Activated CD4-positive, CD25-positive, alpha-beta regulatory T cell treated with anti-CD3 and anti-CD28 coated beads, Interleukin-2, amount 50 U/mL, for 16 hours (primary cell): ENCODE measurements at regions not wholly inside any gene's neighbourhood (a gene's known extent, or its start where the extent isn't known, plus 50 kb on each side); places are given as distances from the start of the nearest gene placed in this dataset.

Experiments used
- DNase-seq: peaks from one replicate; pipeline ENCODE4 v3.0.0-alpha.2; 2020; ENCODE audit warnings: low read depth, low spot score

DNA sequence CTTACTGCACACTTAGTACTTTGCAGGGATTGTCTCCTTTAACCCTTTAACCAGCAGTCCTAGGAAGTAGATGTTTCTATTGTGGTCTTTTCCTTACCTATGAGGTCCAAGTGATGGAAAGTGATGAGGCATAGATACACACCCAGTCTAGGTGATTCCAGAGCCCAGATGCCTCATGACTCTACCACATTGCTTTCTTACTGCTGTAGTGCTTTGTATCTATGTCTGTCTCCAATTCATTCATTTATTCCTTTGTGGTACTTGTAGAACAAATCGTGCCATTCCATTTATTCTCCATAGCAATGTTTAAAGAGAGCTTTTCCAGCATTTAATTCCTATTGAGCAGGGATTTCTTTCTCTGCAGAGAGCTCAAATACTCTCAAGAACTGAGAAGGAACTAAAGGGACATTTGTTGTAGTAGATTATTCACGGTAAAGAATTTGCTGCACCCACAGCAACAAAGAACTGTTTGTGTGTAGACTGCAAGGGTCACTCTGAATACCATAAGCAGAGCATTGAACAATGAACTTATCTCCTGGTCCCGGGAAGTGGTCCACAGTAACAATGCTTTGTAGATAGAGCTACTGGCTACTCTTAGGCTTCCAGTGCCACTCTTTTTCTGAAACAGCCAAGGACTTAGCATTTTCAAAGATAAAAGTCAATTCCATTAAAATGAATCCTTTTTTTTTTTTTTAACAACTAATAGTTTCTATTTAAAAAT lies 337.0 kb downstream of the PTEN start:
- no peak for DNase-seq

DNA sequence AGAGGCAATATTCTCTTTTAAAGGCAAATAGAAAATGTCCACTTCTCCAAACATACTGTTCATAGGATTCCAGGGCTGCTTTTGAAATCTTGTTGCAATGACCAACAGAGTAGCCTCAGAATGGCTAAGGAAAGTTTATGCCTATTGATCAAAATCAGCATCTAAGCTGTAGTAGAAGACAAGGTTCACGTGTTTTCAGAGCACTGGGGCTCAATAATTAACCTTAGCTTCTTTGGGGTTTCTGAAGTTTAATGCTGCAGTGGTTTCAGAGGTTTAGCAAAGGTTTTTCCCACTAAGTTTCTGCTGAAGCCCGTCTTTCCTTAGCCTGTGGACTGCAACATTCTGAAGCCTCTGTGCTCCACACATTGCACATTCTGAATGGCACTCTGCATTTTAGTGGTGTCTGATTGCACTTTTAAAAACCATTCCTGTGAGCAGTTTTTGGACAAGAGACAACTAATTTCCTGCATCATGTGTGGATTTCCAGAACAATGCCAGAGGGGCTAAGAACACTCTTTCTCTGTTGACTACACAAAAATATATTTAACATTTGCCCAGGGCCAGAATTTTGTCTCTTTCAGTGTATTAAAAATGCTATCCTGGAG lies 342.5 kb downstream of the PTEN start:
- no peak for DNase-seq

DNA sequence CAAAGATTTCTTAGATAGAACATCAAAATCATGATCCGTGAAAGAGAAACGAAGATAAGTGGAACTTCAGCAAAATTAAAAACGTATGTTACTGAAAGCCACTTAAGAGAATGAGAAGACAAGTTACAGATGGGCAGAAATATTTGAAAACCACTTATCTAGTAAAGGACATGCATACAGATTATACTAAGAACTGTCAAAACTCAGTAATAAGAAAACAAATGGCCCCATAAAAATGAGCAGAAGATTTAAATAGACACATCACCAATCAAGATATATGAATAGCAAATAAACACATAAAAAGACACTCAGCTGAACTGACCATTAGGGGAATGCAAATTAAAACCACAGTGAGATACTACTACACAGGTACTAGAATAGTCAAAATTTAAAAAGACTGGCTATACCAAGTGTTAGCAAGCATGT lies 343.7 kb downstream of the PTEN start:
- DNase-seq, result no peak

DNA sequence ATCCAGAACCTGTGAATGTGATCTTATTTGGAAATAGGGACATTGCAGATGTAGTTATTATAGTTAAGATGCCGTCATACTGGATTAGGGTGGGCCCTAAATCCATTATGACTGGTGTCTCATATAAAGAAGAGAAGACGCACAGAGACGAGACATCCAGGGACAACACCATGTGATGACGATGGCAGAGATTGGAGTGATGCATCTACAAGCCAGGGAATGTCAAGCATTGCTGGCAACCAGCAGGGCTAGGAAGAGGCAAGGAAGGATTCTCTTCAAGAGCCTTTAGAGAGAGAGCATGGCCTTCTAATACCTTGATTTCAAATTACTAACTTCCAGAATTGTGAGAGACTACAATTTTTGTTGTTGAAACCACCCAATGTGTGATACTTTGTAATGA lies 345.8 kb downstream of the PTEN start:
- DNase-seq, result no peak

DNA sequence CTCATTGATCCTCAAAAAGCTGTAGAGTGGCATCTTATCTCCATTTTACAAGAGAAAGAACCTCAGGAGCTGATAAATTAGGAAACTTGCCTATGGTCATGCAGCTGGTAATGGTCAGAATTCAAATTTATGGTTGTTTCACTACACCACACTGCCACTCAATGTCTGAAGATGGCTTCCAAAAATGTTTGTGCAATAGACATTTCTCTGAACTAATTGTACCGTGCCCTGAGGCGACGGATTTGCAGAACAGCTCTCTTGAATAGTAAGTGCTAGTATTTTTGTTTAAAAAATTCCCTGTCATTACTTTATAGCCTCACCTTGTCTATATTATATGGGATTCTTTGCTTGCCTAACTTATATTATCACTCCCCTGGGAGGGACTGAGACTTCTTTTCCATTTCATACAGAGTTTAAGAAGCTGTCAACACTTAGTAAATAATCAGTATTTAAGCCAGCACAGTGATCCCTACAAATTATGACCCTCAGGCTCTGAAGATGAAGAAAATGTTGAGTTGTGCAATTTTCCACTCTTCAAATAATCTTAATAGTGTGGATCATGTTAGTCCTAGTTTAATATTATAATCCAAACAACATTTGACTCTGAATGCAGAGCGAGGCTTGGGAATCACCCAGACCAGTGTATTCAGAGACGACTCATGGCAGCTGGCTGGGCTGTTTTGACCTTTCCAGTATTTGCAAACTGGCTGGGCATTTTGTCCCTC lies 346.6 kb downstream of the PTEN start:
- no peak for DNase-seq

DNA sequence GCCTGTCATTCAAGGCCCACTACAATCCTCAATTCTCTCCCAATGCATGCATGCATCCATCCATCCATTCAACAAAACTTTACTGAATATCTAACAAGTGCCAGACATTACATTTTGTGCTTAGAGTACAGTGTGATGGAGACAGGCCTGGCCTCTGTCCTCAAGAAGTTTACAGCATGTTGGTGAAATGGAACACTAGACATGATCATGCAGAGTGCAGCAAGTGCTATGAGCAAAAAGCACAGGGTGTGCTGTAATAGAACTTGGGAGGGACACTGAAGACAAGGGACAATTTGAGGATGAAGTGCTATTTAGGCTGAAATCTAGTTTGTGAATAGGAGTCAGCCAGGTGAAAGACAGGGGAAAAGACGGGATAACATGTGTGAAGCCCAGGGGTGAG lies 347.8 kb downstream of the PTEN start:
- DNase-seq, result no peak

DNA sequence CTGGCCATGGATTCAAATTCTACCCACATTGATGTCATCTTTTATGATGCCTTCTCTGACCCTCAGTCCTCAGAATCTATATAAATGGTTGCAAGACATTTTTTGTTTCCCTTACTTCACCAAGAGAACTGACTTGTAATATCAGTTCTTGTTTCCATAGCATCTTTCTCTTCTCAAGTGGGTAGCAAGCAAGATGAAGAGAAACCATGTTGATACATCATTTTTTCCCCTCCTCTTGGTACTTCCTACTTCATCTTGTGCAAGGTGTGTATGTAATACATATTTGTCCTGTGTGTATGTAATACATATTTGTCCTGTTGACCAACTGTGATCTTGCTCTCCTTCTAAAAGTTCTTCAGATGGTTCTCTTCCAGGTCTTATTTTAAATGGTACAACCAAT lies 348.6 kb downstream of the PTEN start:
- DNase-seq, result no peak

DNA sequence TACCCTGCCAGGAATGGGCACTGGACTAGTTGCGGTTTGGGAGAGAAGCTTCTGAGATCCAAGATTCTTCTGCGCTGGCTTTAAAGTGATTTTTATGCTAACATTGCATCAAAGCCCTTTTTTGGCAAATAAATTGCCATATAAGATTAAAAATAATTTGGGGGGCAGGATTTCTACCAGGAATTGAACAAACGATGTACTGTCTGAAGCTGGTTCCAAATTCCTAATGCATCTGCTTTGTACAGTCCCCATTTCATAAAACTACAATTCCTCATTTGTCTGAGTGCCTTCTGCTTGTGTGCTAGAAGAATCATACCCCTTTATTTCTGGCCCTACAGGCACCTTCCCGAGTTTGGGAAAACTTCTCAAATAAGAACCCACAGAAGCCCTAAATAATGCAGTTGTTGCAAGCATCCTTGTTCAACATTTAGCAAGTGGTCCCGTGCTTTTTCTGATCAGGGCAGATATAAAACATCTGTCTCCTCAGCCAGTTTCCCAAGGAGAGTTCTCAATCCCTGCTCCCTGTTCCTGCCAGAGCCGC lies 349.7 kb downstream of the PTEN start:
- DNase-seq, result no peak

DNA sequence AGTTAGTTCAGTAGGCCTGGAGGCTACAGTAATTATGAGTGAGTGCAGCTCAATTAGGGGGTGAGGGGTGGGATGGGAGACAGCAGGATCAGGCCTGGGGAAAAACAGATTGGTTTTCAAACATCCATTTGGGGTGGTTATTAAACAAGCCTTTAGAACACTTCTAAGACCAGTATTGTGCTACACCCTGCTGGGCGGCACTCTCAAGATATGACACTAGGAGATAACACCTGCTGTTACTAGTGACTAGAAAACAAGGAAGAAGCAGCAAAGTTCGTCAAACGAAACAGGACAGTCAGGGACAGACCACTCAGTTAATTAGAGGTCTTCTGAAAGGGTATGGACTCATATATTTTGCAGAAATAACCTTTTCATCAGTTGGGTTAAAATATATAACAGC lies 353.6 kb downstream of the PTEN start:
- no peak for DNase-seq

DNA sequence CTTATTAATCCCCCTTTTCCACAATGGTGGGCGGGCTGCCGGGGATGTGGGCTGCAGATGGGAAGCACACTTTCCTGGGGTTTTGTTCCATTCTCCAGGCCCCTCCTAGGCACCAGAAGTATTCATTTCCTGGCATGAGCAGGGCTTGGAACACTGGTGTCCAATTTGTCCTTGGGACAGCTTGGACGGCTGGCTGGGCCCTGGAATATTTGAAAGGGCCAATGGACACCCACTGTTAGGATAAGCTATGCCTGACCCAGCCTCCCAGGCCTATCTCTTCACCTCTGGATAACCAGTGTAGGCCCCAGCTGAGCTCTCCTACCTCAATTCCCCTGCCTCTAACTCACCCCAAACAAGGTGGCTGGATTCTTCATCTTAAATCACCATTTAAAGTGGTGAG lies 354.9 kb downstream of the PTEN start:
- no peak for DNase-seq

DNA sequence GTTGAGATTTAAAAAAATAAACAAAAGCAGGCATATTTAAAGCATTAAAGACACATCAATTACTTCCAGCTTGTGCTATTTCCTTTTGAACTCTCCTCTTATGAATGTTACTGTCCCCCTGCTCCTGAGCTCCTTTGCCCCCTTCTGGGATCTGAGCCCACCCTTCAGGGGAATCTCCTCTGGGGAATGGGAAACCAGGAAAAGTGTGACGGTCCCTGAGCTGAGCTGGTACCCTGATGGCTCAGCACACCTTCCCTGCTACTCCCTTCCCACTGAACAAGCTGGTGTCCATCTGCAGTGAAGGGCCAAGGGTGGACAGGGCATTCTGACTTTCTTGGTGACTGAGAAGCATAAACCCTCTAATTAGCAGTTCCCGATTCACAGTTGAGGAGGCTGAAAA lies 356.3 kb downstream of the PTEN start:
- no peak for DNase-seq

DNA sequence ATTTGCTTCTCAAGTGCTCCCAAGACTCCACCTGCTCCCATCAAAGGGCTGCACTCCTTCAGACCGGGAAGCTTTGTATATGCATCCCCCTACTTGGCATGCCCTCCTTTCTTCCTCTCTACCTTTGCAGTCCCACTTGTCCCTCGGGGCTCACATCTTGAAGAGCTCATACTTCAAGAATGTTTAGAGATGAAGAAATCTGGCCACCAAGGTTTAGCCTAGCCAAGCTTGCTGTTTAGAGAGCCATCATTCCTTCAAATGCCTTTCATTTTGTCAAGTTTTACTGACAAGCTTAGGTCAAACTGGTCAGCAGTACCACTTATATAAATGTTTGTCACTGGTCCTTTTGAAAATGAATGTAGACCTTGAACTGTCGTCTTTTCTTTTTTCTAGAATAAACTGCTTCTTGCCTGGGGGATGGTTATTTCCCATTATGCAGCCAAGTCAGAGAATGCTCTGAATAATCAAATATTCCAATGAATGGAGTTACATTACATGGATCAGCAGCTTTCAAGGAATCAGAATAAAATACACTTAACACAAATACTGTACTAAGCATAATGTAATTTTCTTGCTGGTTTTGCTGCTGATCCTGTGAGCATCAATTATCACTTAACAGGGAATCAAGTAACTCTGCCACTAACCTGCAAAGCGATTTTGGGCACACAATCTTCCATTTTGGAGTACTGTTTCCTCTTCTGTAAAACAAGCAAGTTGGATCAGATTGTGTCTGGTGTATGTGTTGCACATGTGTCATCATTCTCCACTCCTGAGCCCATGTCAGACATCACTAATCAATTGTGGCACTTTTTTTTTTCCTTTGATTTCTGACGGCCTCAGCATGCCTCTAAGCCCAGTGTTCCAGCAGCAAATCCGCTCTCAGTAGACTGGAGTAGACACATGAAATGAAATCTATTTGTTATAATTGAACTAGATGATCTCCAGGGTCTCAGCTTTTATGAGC lies 357.9 kb downstream of the PTEN start:
- DNase-seq, result no peak

DNA sequence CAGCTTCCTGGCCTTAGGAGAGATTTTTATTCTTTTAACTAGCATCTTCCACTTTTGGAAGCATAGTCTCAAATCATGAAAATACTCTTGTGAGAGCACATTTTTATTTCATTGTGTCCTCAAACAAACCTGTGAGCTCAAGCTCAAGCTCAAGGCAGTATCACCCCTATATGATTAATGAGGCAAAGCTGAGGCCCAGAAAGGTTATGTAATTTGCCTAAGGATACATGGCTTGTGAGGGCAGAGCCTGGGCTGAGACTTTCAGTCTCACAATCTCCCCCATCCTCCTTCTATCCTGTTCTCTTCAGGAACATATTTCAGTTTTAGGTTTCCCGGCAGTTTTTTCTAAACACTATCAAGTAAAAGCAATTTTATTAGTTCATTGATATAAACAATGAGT lies 359.5 kb downstream of the PTEN start:
- DNase-seq, result no peak
